DMS 273 (cell line): ENCODE measurements at regions not wholly inside any gene's neighbourhood (a gene's known extent, or its start where the extent isn't known, plus 50 kb on each side); places are given as distances from the start of the nearest gene placed in this dataset.

Experiments
- DNase-seq: peaks from one replicate; lab custom pipeline; 2025; ENCODE audit not compliant: unreplicated experiment; lab: John Stamatoyannopoulos, UW

DNA sequence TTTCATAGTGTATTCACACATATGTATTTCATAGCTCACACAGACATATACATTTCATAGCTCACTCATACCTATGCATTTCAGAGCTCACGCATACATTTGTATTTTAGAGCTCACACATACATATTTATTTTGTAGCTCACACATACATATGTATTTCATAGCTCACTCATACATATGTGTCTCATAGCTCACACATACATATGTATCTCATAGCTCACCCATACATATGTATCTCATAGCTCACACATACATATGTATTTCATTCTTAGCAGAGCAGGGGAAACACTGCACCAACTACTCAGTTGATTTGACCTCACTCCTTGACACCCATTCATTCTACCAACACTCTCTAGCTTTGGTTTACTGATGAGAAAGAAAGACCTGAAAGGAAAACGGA, 713.6 kb downstream of the QKI start:
- no peak for DNase-seq

DNA sequence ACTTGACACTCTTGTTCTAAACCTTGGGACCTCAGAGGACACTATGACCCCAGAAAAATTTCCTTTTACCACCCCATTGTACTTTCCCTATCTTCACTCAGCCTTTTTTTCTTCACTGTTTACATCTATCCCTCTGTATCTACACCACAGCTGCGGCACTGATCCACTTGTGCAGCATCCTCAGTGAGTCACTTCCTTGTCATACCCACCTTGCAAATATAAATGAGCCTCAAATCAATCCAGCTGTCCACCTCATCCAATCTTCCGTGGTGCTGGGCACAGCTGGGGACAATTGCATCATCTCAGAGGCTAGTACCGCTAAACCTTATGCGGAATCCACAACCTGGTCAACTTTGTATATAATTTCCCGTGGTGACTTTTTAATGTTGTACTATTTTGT, 710.5 kb downstream of the QKI start:
- DNase-seq, result no peak

DNA sequence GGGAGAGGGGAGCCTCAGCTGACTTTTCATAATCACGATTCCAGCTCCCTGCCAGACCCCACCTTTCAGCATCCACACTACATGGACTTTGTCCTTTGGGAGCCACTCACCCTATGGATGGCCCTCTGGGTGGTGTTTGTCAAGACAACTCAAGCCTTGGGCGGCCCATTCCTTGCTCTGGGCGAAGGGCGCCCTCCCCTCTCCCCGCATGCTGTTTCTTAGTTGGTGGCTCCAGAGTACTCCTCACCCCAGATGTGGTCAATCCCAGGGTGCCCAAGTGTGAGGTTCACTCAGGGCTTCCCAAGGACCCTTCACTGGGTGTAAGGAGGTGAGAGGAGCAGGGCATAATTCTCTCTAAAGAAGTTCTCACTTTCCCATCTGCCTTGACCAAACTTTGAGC, 710.0 kb downstream of the QKI start:
- no peak for DNase-seq

DNA sequence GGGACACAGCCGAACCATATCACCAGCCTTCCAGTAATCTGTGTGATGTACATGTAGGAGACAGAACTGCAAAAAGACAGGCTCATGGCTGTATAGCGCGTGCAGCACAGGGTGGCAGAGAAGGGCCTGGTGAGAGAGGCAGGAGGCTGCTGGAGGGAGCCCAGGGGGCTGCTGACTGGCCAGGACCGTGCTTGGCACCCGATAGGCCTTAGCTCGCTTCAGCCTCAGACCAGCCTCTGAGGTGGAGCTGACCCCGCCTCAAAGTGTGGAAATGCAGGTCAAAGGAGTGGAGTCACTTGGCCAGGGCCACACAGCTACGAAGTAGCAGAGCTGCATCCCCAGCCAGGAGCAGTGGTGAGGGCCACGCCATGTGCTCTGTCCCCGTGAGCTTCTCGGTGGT, 707.6 kb downstream of the QKI start:
- DNase-seq, result no peak

DNA sequence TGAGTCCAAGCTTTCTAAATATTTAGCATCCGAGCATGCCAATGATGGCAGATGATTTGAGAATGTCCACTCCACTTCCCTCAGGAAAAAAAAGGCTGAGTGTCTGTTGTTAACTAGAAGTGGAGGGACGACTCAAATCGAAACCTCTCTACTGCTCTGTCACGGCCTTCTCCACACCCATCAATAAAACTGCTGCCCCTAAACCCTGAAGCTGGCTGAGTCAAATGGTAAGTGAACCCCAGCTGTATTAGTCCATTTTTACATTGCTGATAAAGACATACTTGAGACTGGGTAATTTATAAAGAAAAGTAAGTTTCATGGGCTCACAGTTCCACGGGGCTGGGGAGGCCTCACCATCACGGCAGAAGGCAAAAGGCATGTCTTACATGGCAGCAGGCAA, 707.0 kb downstream of the QKI start:
- DNase-seq, result no peak

DNA sequence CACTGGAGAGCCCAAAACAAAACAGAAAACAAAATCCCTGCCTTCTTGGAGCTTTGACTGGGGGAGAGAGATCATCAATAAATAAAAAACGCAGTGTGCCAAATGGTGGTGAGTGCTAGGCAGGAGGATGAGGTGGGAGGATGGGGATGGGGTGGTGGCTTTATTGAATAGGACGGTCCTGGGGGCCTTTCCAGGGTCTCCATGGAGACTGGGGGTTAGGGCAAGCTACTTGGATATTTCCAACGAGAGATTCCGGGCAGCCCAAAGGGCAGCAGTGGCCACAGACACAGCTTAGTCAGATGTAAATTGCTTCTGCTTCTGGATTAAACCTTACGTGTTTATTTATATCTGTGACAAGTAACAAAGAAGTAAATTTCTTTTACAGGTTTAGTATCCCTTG, 700.1 kb downstream of the QKI start:
- DNase-seq, result no peak

DNA sequence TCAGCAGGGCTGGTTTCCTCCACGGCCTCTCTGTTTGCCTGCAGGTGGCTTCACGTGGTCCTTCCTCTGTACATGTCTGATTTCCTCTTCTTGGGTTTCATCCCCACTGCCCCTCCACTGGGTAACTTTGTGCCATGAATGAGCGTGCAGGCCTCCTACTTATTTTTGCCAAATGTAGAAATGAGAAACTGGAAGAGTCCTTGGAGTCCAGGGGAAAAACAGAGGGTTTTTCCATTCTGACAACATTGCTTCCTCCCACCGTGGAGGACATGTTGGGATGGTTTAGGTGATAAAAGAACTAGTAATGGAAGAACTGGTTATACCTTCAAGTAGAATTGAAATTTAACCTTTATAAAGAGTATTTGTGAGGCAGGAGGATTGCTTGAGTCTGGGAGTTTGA, 699.5 kb downstream of the QKI start:
- DNase-seq, result no peak

DNA sequence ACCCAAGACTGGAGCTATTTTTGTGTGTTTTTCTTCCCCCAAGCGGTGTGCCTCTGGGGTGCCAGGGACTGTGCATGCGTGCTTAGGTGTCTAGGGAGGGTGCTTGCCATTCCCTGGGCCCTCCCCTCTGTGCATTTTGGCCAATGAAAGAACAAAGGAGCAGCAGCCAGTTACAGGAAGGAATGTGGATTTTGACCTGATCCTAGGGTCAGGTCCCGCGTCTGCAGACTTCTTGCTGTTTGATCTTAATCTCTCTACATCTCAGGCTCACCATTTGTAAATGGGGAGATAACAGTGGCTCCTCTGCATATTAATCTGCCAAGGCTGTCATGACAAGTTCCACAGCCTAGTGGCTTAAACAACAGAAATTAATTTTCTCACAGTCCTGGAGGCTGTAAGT, 699.1 kb downstream of the QKI start:
- no peak for DNase-seq

DNA sequence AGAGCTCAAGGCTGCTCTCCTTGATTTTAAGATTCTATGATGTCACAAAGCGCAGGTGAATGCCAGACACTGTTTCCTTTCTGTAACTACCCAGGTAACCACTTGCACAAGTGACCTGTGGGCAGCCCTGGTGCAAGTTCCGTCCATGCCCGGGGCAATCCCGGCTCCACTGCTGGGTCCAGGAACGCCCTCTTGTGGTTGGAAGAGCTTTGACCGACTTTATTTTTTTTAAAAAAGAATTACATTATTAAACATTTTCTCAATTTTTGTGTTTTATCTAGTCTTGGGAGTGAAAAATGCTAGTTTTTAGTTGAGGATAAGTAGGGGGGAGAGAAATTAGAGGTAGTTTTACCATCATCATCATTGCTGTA, 695.2 kb downstream of the QKI start:
- DNase-seq, result peak; percentile 26

DNA sequence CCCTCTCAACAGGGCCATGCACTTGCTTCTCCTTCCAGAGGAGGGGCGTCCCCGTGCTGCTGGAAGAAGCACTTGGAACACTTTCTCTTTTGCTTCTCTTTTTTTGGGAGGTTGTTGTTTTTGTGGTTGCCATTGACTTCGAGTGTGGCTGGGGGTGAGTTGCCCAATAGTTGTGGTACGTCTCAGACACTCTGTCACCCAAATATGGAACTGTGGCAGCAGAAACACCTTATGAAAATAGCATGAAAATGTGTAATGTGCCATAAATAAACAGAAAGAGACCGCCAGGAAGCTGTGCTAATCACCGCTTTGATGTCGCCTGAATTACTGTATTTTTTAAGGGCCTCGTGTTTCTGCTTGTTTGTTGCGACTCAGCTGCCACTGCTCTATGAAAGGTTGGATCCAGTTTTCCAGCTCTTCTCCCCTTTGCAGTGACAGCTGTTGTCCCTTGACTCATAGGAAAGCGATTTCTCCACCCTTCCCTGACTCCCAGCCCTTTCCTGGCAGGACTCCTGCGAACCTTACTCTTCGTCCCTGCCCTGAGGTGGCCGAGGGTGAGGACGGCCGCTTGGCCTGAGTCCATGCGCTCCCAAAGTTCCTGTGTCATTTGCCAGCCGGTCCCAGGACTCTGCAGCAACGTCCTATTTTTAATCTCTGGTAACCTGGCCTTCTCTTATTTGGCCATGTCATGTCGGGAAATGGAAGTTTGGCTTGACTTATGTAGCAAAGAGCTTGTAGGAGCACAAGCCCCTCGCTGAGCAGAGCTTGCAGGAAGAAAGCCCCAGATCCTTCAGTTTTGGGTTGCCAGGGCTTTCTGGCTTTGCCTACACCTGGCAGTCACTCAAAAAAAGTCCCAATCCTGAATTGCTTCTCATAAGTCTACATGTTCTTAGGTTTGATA, 694.6 kb downstream of the QKI start:
- peak; percentile 46 for DNase-seq

DNA sequence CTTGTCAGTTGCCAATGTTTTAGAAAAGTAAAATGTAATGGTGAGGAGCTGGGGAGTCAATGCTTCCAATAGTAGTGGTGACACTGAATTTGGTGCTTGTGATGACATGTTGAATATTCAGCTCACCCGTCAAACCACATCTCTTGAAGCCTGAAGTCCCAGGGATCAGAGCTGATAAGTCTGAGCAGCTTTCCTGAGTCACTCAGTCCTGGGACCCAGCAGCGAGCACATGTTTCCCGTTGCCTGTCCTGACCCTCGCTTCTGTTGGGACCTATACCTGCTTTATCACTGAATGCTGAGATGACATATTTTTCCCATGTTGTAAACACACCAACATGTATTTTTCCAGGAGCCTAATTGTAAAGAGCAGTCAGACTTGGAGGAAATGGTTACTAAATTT, 693.6 kb downstream of the QKI start:
- DNase-seq, result no peak

DNA sequence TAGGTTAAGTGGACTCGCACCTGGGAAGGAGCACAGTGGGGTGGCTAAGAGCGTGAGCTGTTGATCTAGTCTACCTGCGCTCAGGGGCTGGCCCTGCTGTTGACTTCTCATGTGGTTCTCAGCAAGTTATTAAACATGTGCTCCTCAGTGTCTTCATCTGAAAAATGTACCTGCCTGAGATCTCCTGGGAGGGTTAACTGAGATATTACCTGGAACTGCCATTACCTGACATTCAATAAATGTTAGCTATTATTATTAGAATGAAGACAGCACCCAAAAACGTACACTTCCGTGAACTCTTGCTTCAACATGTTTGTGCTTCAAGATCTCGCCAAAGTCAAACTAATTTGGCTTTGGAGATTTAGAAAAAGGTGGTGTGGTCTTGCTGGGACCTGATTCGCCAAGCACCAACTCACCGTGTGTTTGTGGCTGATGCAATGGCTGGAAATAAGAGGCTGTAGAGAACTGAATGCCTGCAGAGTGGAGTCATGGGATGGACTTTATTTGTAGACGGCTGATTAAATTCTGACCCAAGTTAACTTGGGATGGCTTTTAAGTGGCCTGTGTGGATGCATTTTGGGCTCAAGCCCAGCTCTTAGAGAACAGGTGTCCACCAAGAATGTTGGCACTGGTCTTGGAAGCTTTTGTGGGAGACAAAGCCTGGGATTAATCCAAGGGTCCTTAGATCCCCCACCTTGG, 692.9 kb downstream of the QKI start:
- DNase-seq, result no peak

DNA sequence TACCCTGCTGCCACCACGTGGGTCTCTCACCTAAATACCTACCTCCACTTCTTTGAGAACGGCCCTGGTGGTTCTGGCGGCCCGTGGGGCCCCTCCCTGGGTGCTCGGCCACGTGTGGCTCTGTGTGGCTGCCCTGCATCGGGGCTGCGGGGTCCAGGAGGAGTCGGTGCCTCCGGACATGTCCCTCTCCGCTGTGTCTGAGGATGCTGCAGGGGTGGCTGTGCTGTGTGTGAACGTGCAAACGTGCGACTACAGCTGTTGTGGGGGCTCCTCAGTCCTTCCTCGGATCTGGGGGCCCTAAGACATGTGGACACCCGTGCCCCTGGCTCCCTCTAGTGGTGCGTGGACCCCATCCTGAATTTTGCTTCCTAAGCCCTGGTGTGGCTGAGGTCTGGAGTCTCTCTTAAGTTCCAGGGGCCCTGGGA, 691.8 kb downstream of the QKI start:
- peak; percentile 48 for DNase-seq

DNA sequence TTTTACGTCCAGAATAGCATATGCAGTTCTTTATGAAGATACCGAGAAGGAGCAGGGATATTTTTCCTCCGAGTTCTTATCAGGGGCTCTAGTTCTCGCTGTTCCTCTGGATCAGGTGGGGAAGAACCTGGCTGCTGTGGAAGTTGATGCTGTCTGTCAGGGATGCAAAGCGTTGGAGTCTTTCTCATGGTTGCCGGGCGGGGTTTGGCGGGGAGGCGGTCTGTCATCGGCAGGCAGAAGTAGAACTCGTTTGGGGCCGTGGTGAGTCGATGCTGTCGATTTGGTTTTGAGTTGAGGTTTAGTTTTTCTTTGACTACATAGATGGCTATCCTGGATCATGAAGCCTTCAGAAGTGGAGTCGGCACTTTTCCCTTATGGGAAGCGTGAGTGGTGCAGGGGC, 691.2 kb downstream of the QKI start:
- no peak for DNase-seq

DNA sequence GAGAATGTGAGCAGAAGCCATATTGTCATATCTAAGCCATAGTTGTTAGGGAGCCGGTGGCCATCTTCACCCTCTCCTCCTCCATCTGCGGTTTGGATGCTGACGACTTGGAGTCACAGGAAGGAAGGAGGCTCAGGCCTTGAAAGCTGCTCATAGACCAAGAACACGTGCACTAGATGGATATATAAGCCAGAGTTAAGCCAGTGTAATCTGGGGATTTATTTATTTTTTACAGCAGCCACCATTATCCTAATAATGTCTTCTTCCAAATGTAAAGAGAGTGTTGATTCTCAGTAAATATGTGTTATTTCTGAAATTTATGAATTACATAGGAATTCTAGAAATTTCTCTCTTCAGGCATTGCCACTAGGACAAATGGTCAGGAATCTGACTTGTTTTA, 689.9 kb downstream of the QKI start:
- no peak for DNase-seq

DNA sequence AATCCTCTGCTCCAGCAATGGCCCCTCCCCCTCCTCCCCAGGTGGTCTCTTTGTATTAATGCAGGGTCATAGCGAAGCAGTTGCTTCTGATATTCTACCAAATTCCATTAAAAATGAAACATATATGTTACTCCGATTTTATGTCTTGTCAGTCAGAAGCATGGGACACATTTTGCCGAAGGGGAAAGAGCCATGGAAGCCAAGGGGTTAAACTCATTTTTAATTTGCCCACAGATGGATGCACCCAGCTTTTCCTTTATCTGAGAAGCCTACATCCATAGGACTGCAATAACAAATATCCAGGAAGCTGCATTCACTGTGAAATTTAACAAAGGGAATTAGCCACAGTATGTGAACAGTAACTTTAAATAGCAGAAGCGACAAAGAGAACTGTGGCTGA, 688.2 kb downstream of the QKI start:
- DNase-seq, result no peak

DNA sequence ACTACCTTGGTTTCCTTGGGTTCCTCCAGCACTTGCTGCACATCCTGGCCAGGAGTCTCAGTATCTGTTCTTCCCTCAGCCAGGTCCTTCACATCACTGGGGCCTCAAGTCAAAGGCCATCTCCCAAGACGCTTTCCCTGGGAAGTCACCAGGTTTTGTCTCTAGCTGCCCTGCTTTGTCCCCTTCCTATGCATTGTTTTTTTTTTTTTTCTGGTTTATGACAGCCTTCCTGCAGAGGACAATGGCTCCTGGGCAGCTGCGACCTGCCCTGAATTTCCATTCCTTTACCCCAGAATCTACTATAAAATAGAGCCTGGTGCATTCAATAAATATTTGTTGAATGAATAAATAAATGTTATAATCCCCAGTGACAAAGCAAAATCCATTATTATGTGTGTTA, 687.3 kb downstream of the QKI start:
- DNase-seq, result no peak

DNA sequence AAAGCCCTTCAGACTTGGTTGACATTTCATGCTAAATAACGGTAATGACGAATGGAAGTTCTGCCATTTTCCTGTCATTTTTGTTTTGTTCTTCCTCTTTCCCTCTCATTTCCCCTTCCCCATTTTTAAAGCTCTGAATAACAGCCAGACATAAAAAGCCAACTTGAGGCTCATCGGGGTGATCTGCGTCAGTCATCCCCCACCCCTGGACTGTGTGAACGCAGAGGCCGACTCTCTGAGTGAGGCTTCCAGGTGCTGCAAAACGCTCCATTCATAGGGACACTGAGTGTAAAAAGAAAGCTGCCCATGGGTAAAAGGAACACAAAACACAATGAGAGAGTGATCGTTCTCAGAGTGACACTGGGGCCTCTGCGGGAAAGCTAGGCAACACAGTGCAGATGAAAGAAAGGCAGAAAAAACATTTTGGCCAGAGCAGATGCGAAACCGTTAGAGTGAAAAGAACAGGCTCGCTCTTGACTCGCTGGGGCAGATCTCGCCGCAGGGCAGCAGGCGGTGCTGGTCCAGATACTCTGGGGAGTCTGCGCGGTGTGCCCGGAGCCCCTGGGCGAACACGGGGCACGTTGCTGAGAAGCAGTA, 684.8 kb downstream of the QKI start:
- DNase-seq, result no peak

DNA sequence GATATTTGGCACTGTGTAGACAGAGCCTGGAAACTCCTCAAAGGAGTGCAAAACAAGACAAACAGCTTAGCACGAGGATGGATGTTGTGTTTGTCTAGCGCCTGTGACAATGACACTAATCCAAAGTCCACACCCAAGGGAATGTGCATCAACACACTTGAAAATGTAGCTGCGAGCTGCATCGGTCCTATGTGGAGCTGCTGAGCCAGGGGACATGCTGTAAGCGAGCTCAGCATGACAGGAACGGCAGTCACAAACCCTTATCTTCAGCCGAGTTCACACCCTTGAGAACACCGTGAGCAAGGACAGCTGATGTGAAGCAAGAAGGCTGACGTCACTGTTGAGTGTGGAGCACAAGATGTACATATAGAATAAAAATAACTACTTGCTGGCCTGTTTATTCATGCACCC, 684.3 kb downstream of the QKI start:
- DNase-seq, result no peak

DNA sequence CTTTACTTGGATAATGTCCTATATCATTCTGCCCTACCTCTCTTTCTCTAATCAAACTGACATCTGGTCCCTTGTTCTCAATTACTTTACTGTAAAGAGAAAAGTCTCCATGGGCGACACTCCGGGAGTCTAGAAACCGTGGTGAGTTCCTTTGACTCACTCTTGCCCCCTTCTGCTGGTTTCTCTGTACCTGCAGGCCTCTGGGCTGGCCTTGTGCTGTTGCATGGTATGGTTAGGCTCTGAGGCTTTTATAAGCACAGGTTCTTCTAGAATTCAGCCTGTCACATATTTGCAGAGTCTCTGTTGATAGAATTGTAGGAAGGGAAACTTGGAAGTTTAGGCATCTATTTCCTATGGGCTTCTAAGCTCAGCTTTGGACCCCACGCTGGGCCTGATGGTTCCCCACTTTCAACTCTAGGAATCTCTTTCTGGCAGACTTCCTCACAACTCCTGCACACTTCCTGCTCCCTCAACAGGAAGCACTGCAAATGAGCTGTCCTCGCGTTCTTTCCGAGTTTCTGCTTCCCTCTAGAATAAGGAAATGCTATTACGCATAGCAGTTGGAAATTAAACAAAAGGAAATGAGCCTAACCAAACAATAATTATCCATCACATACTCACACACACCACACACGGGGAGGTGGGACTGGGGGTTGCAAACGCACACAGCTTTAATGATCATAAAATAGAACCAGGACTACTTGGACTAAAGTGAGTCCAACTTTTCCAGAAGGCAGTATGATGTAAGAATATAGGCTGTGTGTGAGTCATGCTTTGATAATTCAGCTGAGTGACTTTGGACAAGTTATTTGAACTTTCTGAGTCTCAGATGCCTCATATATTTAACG, 683.3 kb downstream of the QKI start:
- peak; percentile 14 for DNase-seq

DNA sequence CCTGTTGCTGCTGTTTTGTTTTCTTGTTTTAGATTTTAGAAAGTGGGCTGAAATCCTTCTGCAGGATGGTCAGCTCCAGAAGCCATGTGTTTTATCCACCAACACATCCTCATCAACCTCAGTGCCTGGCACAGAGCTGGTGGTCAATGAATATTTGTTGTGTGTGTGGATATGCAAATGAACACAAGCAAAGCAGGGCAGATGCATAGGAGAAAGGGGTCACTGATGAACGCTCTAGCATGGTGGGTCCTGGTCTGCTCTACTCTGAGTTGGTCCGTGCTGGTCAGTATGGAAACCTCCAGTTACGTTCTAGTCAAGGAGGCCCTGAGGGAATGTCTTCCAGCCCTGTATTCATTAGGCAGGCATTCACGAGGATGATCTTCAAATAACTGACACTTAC, 682.5 kb downstream of the QKI start:
- DNase-seq, result no peak
